ENCODE measurements at regions not wholly inside any gene's neighbourhood (a gene's known extent, or its start where the extent isn't known, plus 50 kb on each side); places are given as distances from the start of the nearest gene placed in this dataset.

- TF ChIP-seq CTCF (IDR thresholded peaks at IDR 0.05; ENCODE audit: extremely low read depth in 1 of 2, insufficient read depth in 1 of 2, low read depth in 1 of 2, low read length in 2 of 2) (no peak), POLR2AphosphoS5 (IDR thresholded peaks at IDR 0.05; ENCODE audit: insufficient read depth, low read depth, low read length) (no peak), POLR2A (IDR thresholded peaks at IDR 0.05; ENCODE audit: low read depth, low read length) (no peak), MYC (IDR thresholded peaks at IDR 0.05; ENCODE audit: low read depth, low read length) (no peak), MAX (IDR thresholded peaks at IDR 0.05; ENCODE audit: insufficient read depth, insufficient read length) (no peak), EZH2 (IDR thresholded peaks at IDR 0.05; ENCODE audit: borderline replicate concordance, low read depth, low read length, severe bottlenecking) (no peak), JUN (IDR thresholded peaks at IDR 0.05; ENCODE audit: borderline replicate concordance, insufficient read depth, insufficient read length, low read depth) (no peak)
Observed at GRCh38 chr4:138706201-138706600, 309.4 kb upstream of the NOCT start.
